SK-N-SH (cell line): ENCODE measurements at regions not wholly inside any gene's neighbourhood (a gene's known extent, or its start where the extent isn't known, plus 50 kb on each side); places are given as distances from the start of the nearest gene placed in this dataset.

Experiments used
- CHD2 ChIP-seq: fragments of 150-350 bp; IDR thresholded peaks from 2 replicates; pipeline ENCODE4 v1.6.1; 2018; ENCODE audit warnings: low read length; ENCODE audit not compliant: partially characterized antibody
- ELF1 ChIP-seq: IDR thresholded peaks from 2 replicates; pipeline ENCODE4 v1.4.0; 2012
- GATA2 ChIP-seq: sonication (generic); formaldehyde crosslinking; IDR thresholded peaks from 2 replicates; pipeline ENCODE4 v1.5.0; 2020; ENCODE audit warnings: mild to moderate bottlenecking, missing genetic modification reagents
- NFIC ChIP-seq: IDR thresholded peaks from 2 replicates; pipeline ENCODE4 v1.4.0; 2012; ENCODE audit warnings: borderline replicate concordance
- NRF1 ChIP-seq: IDR thresholded peaks from 2 replicates; pipeline ENCODE4 v1.6.1; 2012; ENCODE audit warnings: low read depth, mild to moderate bottlenecking, low read length
- POLR2AphosphoS5 ChIP-seq: IDR thresholded peaks from 2 replicates; pipeline ENCODE4 v1.6.1; 2012; ENCODE audit warnings: low read depth, low read length
- RAD21 ChIP-seq: IDR thresholded peaks from 2 replicates; pipeline ENCODE4 v1.6.1; 2012; ENCODE audit warnings: mild to moderate bottlenecking, low read length
- RCOR1 ChIP-seq: fragments of 150-350 bp; IDR thresholded peaks from 2 replicates; pipeline ENCODE4 v1.6.1; 2017; ENCODE audit warnings: antibody characterized with exemption, low read length
- REST ChIP-seq: IDR thresholded peaks from 2 replicates; pipeline ENCODE4 v1.6.1; 2012; ENCODE audit warnings: mild to moderate bottlenecking, low read depth, low read length, moderate library complexity
- RXRA ChIP-seq: IDR thresholded peaks from 2 replicates; pipeline ENCODE4 v1.4.0; 2012; ENCODE audit warnings: low read depth, mild to moderate bottlenecking, borderline replicate concordance
- TAF1 ChIP-seq: IDR thresholded peaks from 2 replicates; pipeline ENCODE4 v1.6.1; 2012; ENCODE audit warnings: low read depth, mild to moderate bottlenecking, low read length, moderate library complexity, borderline replicate concordance
- USF2 ChIP-seq: fragments of 150-350 bp; IDR thresholded peaks from 2 replicates; pipeline ENCODE4 v1.6.1; 2017; ENCODE audit warnings: antibody characterized with exemption, low read length, low read depth, borderline replicate concordance
- YY1 ChIP-seq: IDR thresholded peaks from 2 replicates; pipeline ENCODE4 v1.4.0; 2012; ENCODE audit warnings: low read depth, mild to moderate bottlenecking
- ZBTB33 ChIP-seq: IDR thresholded peaks from 2 replicates; pipeline ENCODE4 v1.4.0; 2012; ENCODE audit warnings: low read depth, borderline replicate concordance
- TF ChIP-seq, protein P1 (sequence below): IDR thresholded peaks from 2 replicates; pipeline ENCODE4 v1.4.0; 2012; ENCODE audit warnings: low read depth, borderline replicate concordance
- TF ChIP-seq, protein P2 (sequence below): fragments of 200-600 bp; sonication (generic); IDR thresholded peaks from 2 replicates; pipeline ENCODE4 v1.6.1; 2017; ENCODE audit warnings: antibody characterized with exemption, mild to moderate bottlenecking, moderate library complexity
- TF ChIP-seq, protein P3 (sequence below): IDR thresholded peaks from 2 replicates; pipeline ENCODE4 v1.4.0; 2012; ENCODE audit warnings: low read depth

DNA sequence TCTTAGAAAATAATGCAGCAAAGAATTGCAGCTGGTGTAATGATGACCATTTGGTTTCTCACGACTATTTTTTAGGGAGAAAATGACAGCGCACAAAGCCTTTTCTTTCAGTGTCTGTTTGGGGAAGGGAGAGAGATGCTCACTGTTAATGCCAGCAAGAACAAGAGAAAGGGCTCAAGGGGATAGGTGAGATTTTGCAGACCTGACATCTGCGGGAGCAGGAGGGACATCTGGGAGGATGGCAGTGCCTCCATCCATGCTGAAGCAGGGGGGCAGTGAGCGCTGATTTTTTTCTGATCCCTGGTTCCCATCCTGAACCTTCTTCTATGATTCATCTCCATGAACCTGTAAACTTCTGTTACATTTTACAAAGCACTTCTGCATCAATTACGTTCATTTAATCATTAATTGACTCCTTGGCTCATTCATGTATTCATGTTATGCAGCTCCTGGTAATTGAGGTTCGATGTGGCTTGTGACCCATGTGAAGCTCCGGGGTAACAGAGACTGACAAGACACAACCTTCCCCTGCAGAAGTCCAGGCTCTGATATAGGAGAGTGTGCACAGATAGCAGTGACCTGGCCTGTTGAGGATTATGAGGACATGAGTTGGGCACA is 595.3 kb downstream of the PTPRU start (continued):
- TF ChIP-seq, protein P1, sequence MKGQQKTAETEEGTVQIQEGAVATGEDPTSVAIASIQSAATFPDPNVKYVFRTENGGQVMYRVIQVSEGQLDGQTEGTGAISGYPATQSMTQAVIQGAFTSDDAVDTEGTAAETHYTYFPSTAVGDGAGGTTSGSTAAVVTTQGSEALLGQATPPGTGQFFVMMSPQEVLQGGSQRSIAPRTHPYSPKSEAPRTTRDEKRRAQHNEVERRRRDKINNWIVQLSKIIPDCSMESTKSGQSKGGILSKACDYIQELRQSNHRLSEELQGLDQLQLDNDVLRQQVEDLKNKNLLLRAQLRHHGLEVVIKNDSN: no peak
- 0 out of 2 replicates have a peak, but pooled peaks have one; percentile 25 for TF ChIP-seq GATA2 (CRISPR knock-in tag)
- TF ChIP-seq ELF1: no peak
- TF ChIP-seq USF2: no peak
- TF ChIP-seq ZBTB33: no peak
- TF ChIP-seq, protein P2, sequence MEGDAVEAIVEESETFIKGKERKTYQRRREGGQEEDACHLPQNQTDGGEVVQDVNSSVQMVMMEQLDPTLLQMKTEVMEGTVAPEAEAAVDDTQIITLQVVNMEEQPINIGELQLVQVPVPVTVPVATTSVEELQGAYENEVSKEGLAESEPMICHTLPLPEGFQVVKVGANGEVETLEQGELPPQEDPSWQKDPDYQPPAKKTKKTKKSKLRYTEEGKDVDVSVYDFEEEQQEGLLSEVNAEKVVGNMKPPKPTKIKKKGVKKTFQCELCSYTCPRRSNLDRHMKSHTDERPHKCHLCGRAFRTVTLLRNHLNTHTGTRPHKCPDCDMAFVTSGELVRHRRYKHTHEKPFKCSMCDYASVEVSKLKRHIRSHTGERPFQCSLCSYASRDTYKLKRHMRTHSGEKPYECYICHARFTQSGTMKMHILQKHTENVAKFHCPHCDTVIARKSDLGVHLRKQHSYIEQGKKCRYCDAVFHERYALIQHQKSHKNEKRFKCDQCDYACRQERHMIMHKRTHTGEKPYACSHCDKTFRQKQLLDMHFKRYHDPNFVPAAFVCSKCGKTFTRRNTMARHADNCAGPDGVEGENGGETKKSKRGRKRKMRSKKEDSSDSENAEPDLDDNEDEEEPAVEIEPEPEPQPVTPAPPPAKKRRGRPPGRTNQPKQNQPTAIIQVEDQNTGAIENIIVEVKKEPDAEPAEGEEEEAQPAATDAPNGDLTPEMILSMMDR: no peak
- no peak for TF ChIP-seq TAF1
- peak; percentile 61 for TF ChIP-seq CHD2
- no peak for TF ChIP-seq REST
- peak; percentile 83 for TF ChIP-seq RCOR1
- no peak for TF ChIP-seq POLR2AphosphoS5
- TF ChIP-seq NFIC: no peak
- TF ChIP-seq RXRA: no peak
- TF ChIP-seq RAD21: no peak
- TF ChIP-seq, protein P3, sequence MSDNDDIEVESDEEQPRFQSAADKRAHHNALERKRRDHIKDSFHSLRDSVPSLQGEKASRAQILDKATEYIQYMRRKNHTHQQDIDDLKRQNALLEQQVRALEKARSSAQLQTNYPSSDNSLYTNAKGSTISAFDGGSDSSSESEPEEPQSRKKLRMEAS: no peak
- no peak for TF ChIP-seq NRF1
- no peak for TF ChIP-seq YY1
